Transverse colon (tissue), 4 donors: ENCODE measurements at regions not wholly inside any gene's neighbourhood (a gene's known extent, or its start where the extent isn't known, plus 50 kb on each side); places are given as distances from the start of the nearest gene placed in this dataset.
"Not testable (repeated sequence)": the region's sequence is repeated elsewhere in the genome, so short reads cannot be mapped to it uniquely, and the experiment has no call there.

Source experiments
- DNase-seq: peaks from one replicate; pipeline ENCODE4 v3.0.0-alpha.2; 2019
- H3K27ac ChIP-seq, 4 donors: fragments of 200-600 bp; sonication (generic); 2 replicates each; pipeline ENCODE4 v1.5.1; 2016 to 2018; ENCODE audit warnings: inconsistent platforms in 4 of 4
- H3K27me3 ChIP-seq: fragments of 200-600 bp; sonication (generic); 2 replicates; pipeline ENCODE4 v1.5.1; 2017; ENCODE audit warnings: inconsistent platforms
- H3K36me3 ChIP-seq, 4 donors: fragments of 200-600 bp; sonication (generic); 2 replicates each; pipeline ENCODE4 v1.5.1; 2017 to 2019; ENCODE audit warnings: inconsistent platforms in 4 of 4
- H3K4me1 ChIP-seq, 4 donors: fragments of 200-600 bp; sonication (generic); 2 replicates each; pipeline ENCODE4 v1.5.1; 2017 to 2020; ENCODE audit warnings: inconsistent platforms in 4 of 4
- H3K4me3 ChIP-seq, 4 donors: fragments of 200-600 bp; sonication (generic); 1 replicate in 1 of 4; 2 replicates in 3 of 4; pipeline versions ENCODE4 v1.5.1 to v1.6.1; 2017 to 2019; ENCODE audit warnings: inconsistent platforms in 4 of 4
- H3K9me3 ChIP-seq, 2 donors: fragments of 200-600 bp; sonication (generic); 2 replicates each; pipeline ENCODE4 v1.5.1; 2017 to 2019; ENCODE audit warnings: inconsistent platforms in 2 of 2
- CTCF ChIP-seq, 5 experiments: fragments of 200-600 bp in 3 of 5; fragments of 450-650 bp in 2 of 5; sonication (generic) in 3 of 5; IDR thresholded peaks; 1 replicate in 2 of 5; 2 replicates in 3 of 5; pipeline ENCODE4 v1.5.1; 2016 to 2017; ENCODE audit warnings: antibody characterized with exemption in 5 of 5, inconsistent platforms in 3 of 5, mild to moderate bottlenecking in 2 of 5, moderate library complexity in 1 of 5
- EP300 ChIP-seq: sonication (generic); formaldehyde crosslinking; IDR thresholded peaks from one replicate; pipeline ENCODE4 v1.6.1; 2017; ENCODE audit warnings: antibody characterized with exemption, low read depth
- POLR2A ChIP-seq: fragments of 450-650 bp; IDR thresholded peaks from one replicate; pipeline ENCODE4 v1.6.1; 2016; ENCODE audit warnings: antibody characterized with exemption, mild to moderate bottlenecking, moderate library complexity
- POLR2AphosphoS5 ChIP-seq, 3 donors: sonication (generic); formaldehyde crosslinking; IDR thresholded peaks; one replicate each; pipeline ENCODE4 v1.6.1; 2016; ENCODE audit warnings: antibody characterized with exemption in 3 of 3
- WGBS, 2 donors: methylation state at CpG; one replicate each; pipeline ENCODE4 v1.1.5; 2018; ENCODE audit warnings: low coverage in 1 of 2; 5-methylcytosine and 5-hydroxymethylcytosine counted together
- in situ Hi-C, 4 donors: fragments of 200-750 bp; cut with MboI; loops; one replicate each; pipeline versions ENCODE4 v1.15.0 to v1.15.1; 2017; ENCODE audit warnings: low sequenced_read_pairs in 3 of 4, low pct_ligation_motif_present in 1 of 4, low pct_unique_long_range_greater_than_20kb in 1 of 4
- intact Hi-C: fragments of 100-400 bp; cut with DNase I; formaldehyde crosslinking; loops from one replicate; pipeline ENCODE4 v1.15.1; 2023; ENCODE audit warnings: low total_unique reads

GRCh38 chr4:9703391-9703790, 78.0 kb upstream of the DRD5 start:
- no peaks in the 10 kb centered on the region for H3K9me3 ChIP-seq
- intact Hi-C loops (no loop called here), in situ Hi-C loops (loop anchor here in 1 of 4 donors (10.0 kb wide), 1 partner anchor 311 kb away; no protein-coding TSS in a partner anchor)
- no peak overlapping the region for H3K27ac ChIP-seq
- TF ChIP-seq CTCF (IDR thresholded peaks at IDR 0.05) (peak; percentile 57 to 81 (median 77)), POLR2AphosphoS5 (IDR thresholded peaks at IDR 0.05) (no peak)
- peak; percentile 83 for DNase-seq
- no peaks in the 10 kb centered on the region for H3K36me3 ChIP-seq
- H3K4me3 ChIP-seq, result no peak overlapping the region
- no peaks in the 10 kb centered on the region for H3K27me3 ChIP-seq
- WGBS, 2 donors, result 0 to 10% methylated on average over 4 to 11 of the region's 11 CpGs
- peaks cover 0 to 17% (median 8%) of the 10 kb centered on the region in 4 donors for H3K4me1 ChIP-seq

GRCh38 chr4:9704126-9704525, 77.3 kb upstream of the DRD5 start:
- in situ Hi-C loops, result loop anchor here in 1 of 4 donors (10.0 kb wide), 1 partner anchor 311 kb away; no protein-coding TSS in a partner anchor
- DNase-seq, H3K36me3 ChIP-seq, H3K4me3 ChIP-seq, H3K27me3 ChIP-seq, intact Hi-C loops, H3K27ac ChIP-seq, H3K9me3 ChIP-seq: not testable (repeated sequence)
- 72% methylated on average over 6 of the region's 6 CpGs; no CpG with 5 or more reads in 1 of the 2 donors for WGBS, 2 donors
- H3K4me1 ChIP-seq, result peaks cover 0 to 17% (median 8%) of the 10 kb centered on the region in 4 donors

- Histone ChIP-seq H3K4me1 (peaks cover 0 to 17% (median 8%) of the 10 kb centered on the region in 4 donors), H3K9me3 (no peaks in the 10 kb centered on the region), H3K27ac (no peak overlapping the region), H3K27me3 (no peaks in the 10 kb centered on the region), H3K36me3 (no peaks in the 10 kb centered on the region), H3K4me3 (no peak overlapping the region)
- DNase-seq, result peak; percentile 22
- WGBS, 2 donors, result 55% methylated on average over 10 of the region's 13 CpGs; no CpG with 5 or more reads in 1 of the 2 donors
- in situ Hi-C loops, result loop anchor here in 1 of 4 donors (10.0 kb wide), 1 partner anchor 310 kb away; no protein-coding TSS in a partner anchor
- intact Hi-C loops, result no loop called here
- TF ChIP-seq EP300 (no peak), POLR2A (no peak), CTCF (IDR thresholded peaks at IDR 0.05) (no peak), POLR2AphosphoS5 (IDR thresholded peaks at IDR 0.05) (no peak)
Observed at GRCh38 chr4:9704551-9705332, 76.7 kb upstream of the DRD5 start.

GRCh38 chr4:9707281-9707680, 74.2 kb upstream of the DRD5 start:
- H3K9me3 ChIP-seq, H3K4me3 ChIP-seq, H3K36me3 ChIP-seq, intact Hi-C loops, H3K27me3 ChIP-seq: not testable (repeated sequence)
- Histone ChIP-seq H3K27ac (peak overlapping the region; percentile 70 to 83 (median 80)), H3K4me1 (peaks cover 0 to 17% (median 8%) of the 10 kb centered on the region in 4 donors)
- in situ Hi-C loops, result loop anchor here in 1 of 4 donors (10.0 kb wide), 1 partner anchor 308 kb away; no protein-coding TSS in a partner anchor
- peak; percentile 90 for DNase-seq
- WGBS, 2 donors, result 20% methylated on average over 10 of the region's 10 CpGs; no CpG with 5 or more reads in 1 of the 2 donors
- TF ChIP-seq POLR2AphosphoS5 (IDR thresholded peaks at IDR 0.05), result peak in 2 of 3 donors; percentile 25 to 40
- peak; percentile 38 for TF ChIP-seq POLR2A

GRCh38 chr4:9707936-9708335, 73.5 kb upstream of the DRD5 start:
- H3K4me3 ChIP-seq, DNase-seq, intact Hi-C loops, H3K27me3 ChIP-seq, H3K9me3 ChIP-seq, H3K36me3 ChIP-seq: not testable (repeated sequence)
- peaks cover 0 to 17% (median 8%) of the 10 kb centered on the region in 4 donors for H3K4me1 ChIP-seq
- in situ Hi-C loops, result loop anchor here in 1 of 4 donors (10.0 kb wide), 1 partner anchor 307 kb away; no protein-coding TSS in a partner anchor
- peak overlapping the region; percentile 70 to 83 (median 80) for H3K27ac ChIP-seq
- 87% methylated on average over 15 of the region's 15 CpGs; no CpG with 5 or more reads in 1 of the 2 donors for WGBS, 2 donors
